Dermis microvascular lymphatic vessel endothelial cell (primary cell): ENCODE measurements at regions not wholly inside any gene's neighbourhood (a gene's known extent, or its start where the extent isn't known, plus 50 kb on each side); places are given as distances from the start of the nearest gene placed in this dataset.

Experiments used
- DNase-seq, 2 donors: peaks; one replicate each; pipeline versions ENCODE4 v3.0.0 to v3.0.0-alpha.2; 2010; ENCODE audit warnings: low read depth in 2 of 2

GRCh38 chr14:101065696-101066694 lies 162.5 kb upstream of the RTL1 start:
- no peak for DNase-seq

- DNase-seq: no peak
Measured at GRCh38 chr14:101066826-101067510, 163.4 kb upstream of the RTL1 start.

DNA sequence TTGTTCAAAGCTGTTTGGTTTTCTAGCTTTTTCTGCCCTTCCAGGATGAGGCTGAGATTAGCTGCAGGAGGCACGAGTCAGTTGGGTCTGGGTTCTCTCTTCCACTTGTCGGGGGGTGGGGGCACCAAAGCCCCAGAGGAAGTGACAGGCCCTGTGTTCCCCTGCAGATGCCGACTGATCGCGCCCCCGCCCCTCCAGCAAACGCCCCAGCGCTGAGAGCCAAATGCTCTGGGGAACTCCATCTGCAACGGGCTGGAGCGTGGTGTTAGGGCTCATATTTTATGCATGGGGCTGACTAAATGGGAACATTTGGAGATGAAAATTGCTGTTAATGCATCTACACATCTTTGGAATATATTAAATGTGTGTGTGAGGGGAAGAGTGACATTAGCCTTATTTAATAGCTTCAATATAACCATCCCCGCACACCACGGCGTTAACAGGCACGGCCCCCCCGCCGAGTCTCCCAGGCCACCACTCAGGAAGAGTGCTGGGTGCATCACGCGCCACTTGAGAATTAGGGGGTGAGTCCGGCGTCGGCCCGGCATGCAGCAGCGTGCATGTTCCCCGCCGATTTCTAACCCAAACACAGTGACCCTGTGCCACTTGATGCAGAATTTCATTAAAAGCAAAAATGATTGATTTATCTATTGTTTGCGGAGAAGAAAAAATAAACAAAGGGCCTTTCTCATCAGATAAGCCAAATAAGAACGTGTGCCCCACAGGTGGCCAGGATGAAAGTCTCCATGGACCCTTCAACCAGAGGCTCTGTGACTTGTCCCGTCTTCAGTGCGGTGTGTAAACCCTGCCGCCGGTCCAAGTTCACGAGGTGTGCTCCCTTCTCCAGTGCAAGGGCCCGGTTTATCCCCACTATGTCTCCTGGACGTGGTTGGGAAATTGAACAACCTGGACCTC lies 165.0 kb upstream of the RTL1 start:
- no peak for DNase-seq

- no peak for DNase-seq
Measured at GRCh38 chr14:101069228-101069549, 165.7 kb upstream of the RTL1 start.

DNA sequence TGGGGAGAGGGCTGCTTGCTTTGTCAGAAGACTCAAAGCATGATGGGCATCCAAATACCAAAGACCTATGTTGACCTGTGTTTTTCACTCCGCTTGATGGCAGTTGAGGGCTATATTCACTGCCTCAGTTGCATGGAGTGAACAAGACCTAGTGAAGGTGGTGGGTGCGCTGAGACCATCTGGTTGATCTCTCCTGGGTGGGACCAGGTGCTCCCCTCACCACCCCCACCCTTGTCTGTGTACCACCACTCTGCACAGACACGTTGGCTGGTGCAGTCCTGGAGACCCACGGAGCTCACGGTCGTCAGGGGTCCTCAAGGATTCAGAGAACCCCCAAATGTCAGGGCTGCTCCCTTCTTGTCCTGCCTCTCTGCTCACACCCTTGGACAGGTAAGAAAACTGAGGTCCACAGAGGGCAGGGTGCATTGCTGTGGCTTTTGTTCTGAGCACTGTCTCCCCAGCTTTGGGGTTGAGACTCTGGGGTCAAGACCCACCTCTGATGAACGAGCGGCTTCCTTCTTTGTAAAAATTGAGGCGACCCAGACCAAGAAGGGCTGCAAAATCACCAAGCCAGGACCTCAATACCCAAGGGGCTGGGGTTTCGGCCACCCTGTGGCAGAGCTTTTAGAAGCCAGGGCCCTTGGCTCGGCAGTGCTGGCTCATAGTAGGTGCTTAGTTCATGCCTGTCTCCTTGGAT lies 166.3 kb upstream of the RTL1 start:
- DNase-seq: no peak

GRCh38 chr14:101070540-101071492 lies 167.3 kb upstream of the RTL1 start:
- no peak for DNase-seq

DNA sequence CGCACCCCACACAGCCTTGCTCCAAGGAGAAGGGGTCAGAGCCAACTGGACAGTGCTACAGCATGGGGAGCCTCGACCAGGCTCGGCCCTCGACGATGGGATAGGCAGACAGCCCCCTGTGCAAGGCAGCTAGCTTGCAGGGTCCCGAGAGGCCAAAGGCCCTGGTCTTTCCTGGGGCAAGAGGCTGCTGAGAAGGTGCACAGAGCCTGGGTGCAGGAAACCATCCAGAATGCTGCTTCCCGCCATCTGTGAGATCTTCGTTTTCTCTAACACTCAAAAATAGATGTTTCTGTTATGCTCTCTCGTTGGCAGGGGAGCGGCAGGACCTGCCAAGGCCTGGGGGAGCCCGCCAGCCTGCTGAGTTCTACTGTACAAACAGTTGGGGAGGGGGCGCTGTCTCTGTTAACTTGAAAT lies 168.0 kb upstream of the RTL1 start:
- no peak for DNase-seq

- DNase-seq: no peak
Measured at GRCh38 chr14:101072070-101072469, 168.5 kb upstream of the RTL1 start.

GRCh38 chr14:101072531-101072930 lies 169.0 kb upstream of the RTL1 start:
- no peak for DNase-seq

DNA sequence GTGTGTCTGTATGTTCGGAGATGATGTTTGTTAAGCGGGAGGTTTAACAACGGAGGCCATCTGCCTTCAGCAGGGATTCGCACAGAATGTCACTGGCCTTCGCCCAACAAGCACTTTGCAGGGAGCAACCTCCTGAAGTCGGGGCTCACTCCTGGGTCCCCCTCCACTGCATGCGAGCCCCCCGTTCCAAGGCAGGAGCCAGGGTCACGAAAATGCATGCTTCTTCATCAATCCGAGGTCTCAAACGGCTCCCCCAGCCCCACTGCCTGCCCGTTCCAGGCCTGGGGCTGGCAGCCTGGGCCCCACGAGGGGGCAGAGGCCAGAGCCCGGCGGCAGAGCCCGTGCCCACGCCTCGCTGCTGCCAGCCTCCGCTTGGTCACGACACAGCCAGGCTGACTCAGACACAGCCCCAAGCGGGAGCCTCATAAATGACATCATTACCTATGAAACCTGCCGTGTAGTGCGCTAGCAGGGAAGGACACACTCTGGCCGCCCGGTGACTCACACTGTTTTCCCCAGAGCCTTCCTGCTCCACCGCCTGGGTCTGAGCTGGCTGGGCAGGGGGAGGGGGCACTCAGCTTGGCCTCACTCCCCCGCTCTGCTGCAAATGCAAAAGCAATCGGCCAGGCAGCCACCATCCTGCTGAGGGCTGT lies 169.5 kb upstream of the RTL1 start:
- DNase-seq: peak; percentile 87 to 99

DNA sequence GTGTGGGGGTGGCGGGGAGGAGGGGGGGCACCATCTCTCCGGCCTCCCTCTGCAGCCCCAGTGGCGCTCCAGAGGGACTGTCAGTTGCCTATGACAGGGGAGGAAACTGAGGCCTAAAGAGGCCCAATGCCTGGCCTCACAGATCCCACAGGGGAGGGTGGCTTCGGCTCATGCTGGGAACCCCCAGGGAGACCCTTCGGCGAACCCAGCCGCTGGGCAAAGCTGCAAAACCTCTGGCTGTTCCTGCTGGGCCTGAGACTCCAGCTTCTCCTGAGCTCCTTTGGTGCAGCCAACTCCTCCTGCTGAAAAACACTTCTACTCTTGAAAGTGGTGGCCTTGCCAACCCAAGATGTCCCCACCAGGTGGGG lies 170.1 kb upstream of the RTL1 start:
- DNase-seq: no peak

GRCh38 chr14:101074196-101075024 lies 170.9 kb upstream of the RTL1 start:
- no peak for DNase-seq

DNA sequence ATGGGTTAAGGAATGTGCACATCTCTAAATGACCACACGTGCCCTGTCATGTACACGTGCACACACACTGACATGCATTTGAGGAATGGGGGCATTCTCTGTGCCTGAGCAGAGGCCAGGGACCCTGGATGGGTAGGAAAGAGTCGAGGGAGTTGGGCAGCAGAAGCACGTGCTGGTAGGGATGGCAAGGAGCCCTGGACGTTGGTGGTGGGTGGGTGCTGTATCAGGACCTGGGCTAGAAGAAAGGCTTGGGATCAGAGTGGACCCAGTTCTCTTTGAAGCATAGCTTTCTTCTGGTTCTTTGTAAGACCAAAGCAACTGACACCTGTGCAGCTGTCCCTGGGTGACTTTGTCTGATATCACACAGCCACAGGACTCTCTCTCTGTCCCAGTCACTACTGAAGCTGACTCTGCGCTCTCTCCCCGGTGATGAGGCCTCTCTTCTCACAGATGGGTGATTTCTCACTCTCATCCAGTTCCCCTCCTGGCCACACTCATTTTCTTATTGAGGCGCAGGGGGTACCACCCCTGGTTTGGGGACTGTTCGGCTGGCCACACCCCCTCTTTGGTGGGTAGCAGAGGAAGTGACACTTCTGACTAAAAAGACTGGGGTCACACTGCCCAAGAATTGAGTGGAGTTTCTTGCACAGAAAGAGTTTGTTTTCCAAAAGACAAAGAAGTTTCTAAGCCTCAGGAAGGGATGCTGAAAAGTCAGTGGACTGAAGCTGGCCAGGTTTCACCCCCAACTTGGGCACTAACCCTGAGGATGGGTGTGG lies 171.7 kb upstream of the RTL1 start:
- no peak for DNase-seq

GRCh38 chr14:101075801-101076413 lies 172.4 kb upstream of the RTL1 start:
- no peak for DNase-seq

GRCh38 chr14:101076451-101077198 lies 173.1 kb upstream of the RTL1 start:
- no peak for DNase-seq

- peak in 1 of 2 donors; percentile 68 for DNase-seq
Measured at GRCh38 chr14:101077481-101078074, 174.1 kb upstream of the RTL1 start.
